H1 (cell line): ENCODE measurements at regions not wholly inside any gene's neighbourhood (a gene's known extent, or its start where the extent isn't known, plus 50 kb on each side); places are given as distances from the start of the nearest gene placed in this dataset.
A peak's percentile ranks its signal among the peaks of the same experiment; 100 is the strongest.

Source experiments
- CTCF ChIA-PET: fragments of 300-600 bp; sonication (Branson Sonifier 250); formaldehyde crosslinking; loops from one replicate; lab custom pipeline; 2021; ENCODE audit not compliant: partially characterized antibody; lab: Charles Lee
- POLR2A ChIA-PET: fragments of 300-600 bp; sonication (Branson Sonifier 250); formaldehyde crosslinking; loops from one replicate; lab custom pipeline; 2021; ENCODE audit warnings: inconsistent platforms; ENCODE audit not compliant: partially characterized antibody; lab: Charles Lee
- DNase-seq, 2 experiments: peaks; one replicate each; pipeline versions ENCODE4 v3.0.0 to v3.0.0-alpha.2; 2010 to 2022; ENCODE audit warnings: low spot score in 2 of 2, low read depth in 1 of 2, mixed read lengths in 1 of 2
- FAIRE-seq: peaks from 2 replicates; lab custom pipeline; 2011; peaks lifted over from hg19 to GRCh38; lab: Jason Lieb, UNC
- H2AFZ ChIP-seq: 2 replicates; pipeline ENCODE4 v1.8.1; 2012; ENCODE audit warnings: low read length, inconsistent platforms
- H2AK5ac ChIP-seq: 2 replicates; pipeline ENCODE4 v1.6.1; 2013; ENCODE audit warnings: low read depth, low read length
- H2BK120ac ChIP-seq: replicated peaks from 2 replicates; pipeline ENCODE3; 2013; ENCODE audit warnings: low read depth, low read length, inconsistent platforms
- H2BK12ac ChIP-seq: 2 replicates; pipeline ENCODE4 v1.6.1; 2013; ENCODE audit warnings: low read depth, low read length
- H2BK15ac ChIP-seq: 2 replicates; pipeline ENCODE4 v1.6.1; 2013; ENCODE audit warnings: low read length
- H2BK20ac ChIP-seq: 2 replicates; pipeline ENCODE4 v1.6.1; 2013; ENCODE audit warnings: low read length
- H2BK5ac ChIP-seq: 2 replicates; pipeline ENCODE4 v1.6.1; 2013; ENCODE audit warnings: low read depth, low read length
- H3K14ac ChIP-seq: 2 replicates; pipeline ENCODE4 v1.6.1; 2013; ENCODE audit warnings: inconsistent platforms; ENCODE audit not compliant: insufficient read length
- H3K18ac ChIP-seq: 2 replicates; pipeline ENCODE4 v1.6.1; 2013; ENCODE audit warnings: low read length; ENCODE audit errors: extremely low read depth
- H3K23ac ChIP-seq: 2 replicates; pipeline ENCODE4 v1.6.1; 2013; ENCODE audit warnings: inconsistent platforms; ENCODE audit not compliant: insufficient read length
- H3K23me2 ChIP-seq: 2 replicates; pipeline ENCODE4 v1.6.1; 2013; ENCODE audit warnings: low read depth, low read length
- H3K27ac ChIP-seq: 2 replicates; pipeline ENCODE4 v1.6.1; 2011; ENCODE audit warnings: low read depth, low read length, inconsistent platforms
- H3K27me3 ChIP-seq, 4 experiments: replicated peaks in 1 of 4; 1 replicate in 1 of 4; 2 replicates in 3 of 4; pipeline versions ENCODE4 v1.6.1 to v1.8.1; 2011 to 2013; ENCODE audit warnings: low read length in 3 of 4, mild to moderate bottlenecking in 3 of 4, inconsistent platforms in 2 of 4, mixed read lengths in 2 of 4, moderate library complexity in 1 of 4; ENCODE audit not compliant: control insufficient read depth in 3 of 4, insufficient read depth in 3 of 4; ENCODE audit errors: extremely low read depth in 1 of 4
- H3K36me3 ChIP-seq, 4 experiments: 2 replicates each; pipeline versions ENCODE4 v1.6.1 to v1.8.1; 2011 to 2013; ENCODE audit warnings: mild to moderate bottlenecking in 4 of 4, low read length in 3 of 4, moderate library complexity in 2 of 4, control low read depth in 1 of 4, inconsistent platforms in 1 of 4; ENCODE audit not compliant: insufficient read depth in 4 of 4, control insufficient read depth in 2 of 4
- H3K4ac ChIP-seq: replicated peaks from 2 replicates; pipeline ENCODE3; 2013; ENCODE audit warnings: low read length, low read depth, mixed read lengths, inconsistent platforms; ENCODE audit not compliant: insufficient read length
- H3K4me1 ChIP-seq, 4 experiments: replicated peaks in 1 of 4; 1 replicate in 1 of 4; 2 replicates in 3 of 4; pipeline versions ENCODE4 v1.6.1 to v1.8.1; 2011 to 2013; ENCODE audit warnings: low read length in 3 of 4, inconsistent platforms in 2 of 4, mixed read lengths in 1 of 4; ENCODE audit not compliant: insufficient read depth in 4 of 4, control insufficient read depth in 3 of 4
- H3K4me2 ChIP-seq, 2 experiments: 2 replicates each; pipeline versions ENCODE4 v1.6.1 to v1.8.1; 2011 to 2013; ENCODE audit warnings: low read depth in 2 of 2, low read length in 2 of 2, control low read depth in 1 of 2, inconsistent platforms in 1 of 2, mild to moderate bottlenecking in 1 of 2; ENCODE audit not compliant: insufficient read depth in 1 of 2
- H3K4me3 ChIP-seq, 4 experiments: fragments of 200-600, 300-600 bp in 1 of 4; sonication (generic), shearing (Covaris generic), sonication (Bioruptor Twin) in 1 of 4; 2 replicates each; pipeline versions ENCODE4 v1.5.1 to v1.8.1; 2011 to 2016; ENCODE audit warnings: low read length in 4 of 4, low read depth in 3 of 4, control low read depth in 2 of 4, inconsistent platforms in 2 of 4, mild to moderate bottlenecking in 2 of 4, mixed read lengths in 1 of 4, moderate library complexity in 1 of 4; ENCODE audit not compliant: insufficient read depth in 2 of 4; ENCODE audit errors: extremely low read depth in 1 of 4
- H3K56ac ChIP-seq: replicated peaks from 2 replicates; pipeline ENCODE3; 2013; ENCODE audit warnings: low read depth, mild to moderate bottlenecking, mixed read lengths, low read length, inconsistent platforms; ENCODE audit not compliant: insufficient read length
- H3K79me1 ChIP-seq: 2 replicates; pipeline ENCODE4 v1.6.1; 2013; ENCODE audit warnings: low read depth, low read length, control low read depth
- H3K79me2 ChIP-seq, 2 experiments: 2 replicates each; pipeline versions ENCODE4 v1.6.1 to v1.8.1; 2012 to 2013; ENCODE audit warnings: low read length in 2 of 2, mild to moderate bottlenecking in 2 of 2, inconsistent platforms in 1 of 2; ENCODE audit not compliant: insufficient read depth in 2 of 2, control insufficient read depth in 1 of 2
- H3K9ac ChIP-seq, 4 experiments: replicated peaks in 1 of 4; 1 replicate in 1 of 4; 2 replicates in 3 of 4; pipeline versions ENCODE4 v1.6.1 to v1.8.1; 2011 to 2013; ENCODE audit warnings: low read depth in 3 of 4, low read length in 3 of 4, control low read depth in 2 of 4, mild to moderate bottlenecking in 2 of 4, moderate library complexity in 2 of 4, inconsistent platforms in 1 of 4; ENCODE audit errors: extremely low read depth in 1 of 4
- H3K9me3 ChIP-seq, 2 experiments: 2 replicates each; pipeline versions ENCODE4 v1.6.1 to v1.8.1; 2012 to 2013; ENCODE audit warnings: mild to moderate bottlenecking in 2 of 2, moderate library complexity in 2 of 2, control low read depth in 1 of 2, inconsistent platforms in 1 of 2, low read depth in 1 of 2, low read length in 1 of 2, mixed read lengths in 1 of 2; ENCODE audit not compliant: insufficient read depth in 2 of 2
- H4K20me1 ChIP-seq, 2 experiments: replicated peaks in 1 of 2; 2 replicates each; pipeline versions ENCODE3 to v1.8.1; 2011 to 2013; ENCODE audit warnings: inconsistent platforms in 2 of 2, low read length in 2 of 2, mild to moderate bottlenecking in 1 of 2; ENCODE audit not compliant: insufficient read depth in 2 of 2, control insufficient read depth in 1 of 2
- H4K5ac ChIP-seq: 2 replicates; pipeline ENCODE4 v1.6.1; 2013; ENCODE audit warnings: low read length, low read depth, mixed read lengths, inconsistent platforms; ENCODE audit not compliant: insufficient read length
- H4K8ac ChIP-seq: 2 replicates; pipeline ENCODE4 v1.8.0; 2013; ENCODE audit warnings: mild to moderate bottlenecking, moderate library complexity, low read length, inconsistent platforms; ENCODE audit not compliant: insufficient read depth; ENCODE audit errors: extremely low read depth
- H4K91ac ChIP-seq: replicated peaks from 2 replicates; pipeline ENCODE3; 2013; ENCODE audit warnings: low read length, mixed read lengths, inconsistent platforms; ENCODE audit not compliant: insufficient read length
- BCL11A ChIP-seq, 2 experiments: IDR thresholded peaks; one replicate each; pipeline ENCODE4 v1.6.1; 2011; ENCODE audit warnings: low read depth in 2 of 2, low read length in 2 of 2, mild to moderate bottlenecking in 2 of 2
- JUN ChIP-seq: IDR thresholded peaks from 2 replicates; pipeline ENCODE4 v1.6.1; 2011; ENCODE audit warnings: low read depth, mild to moderate bottlenecking, improper control_type of control experiment, low read length
- KDM1A ChIP-seq: fragments of 200-600, 300-600 bp; sonication (generic); IDR thresholded peaks from 2 replicates; pipeline ENCODE4 v1.7.1; 2016; ENCODE audit warnings: mild to moderate bottlenecking, low read length, borderline replicate concordance
- KDM4A ChIP-seq: IDR thresholded peaks from one replicate; pipeline ENCODE4 v1.7.1; 2012; ENCODE audit warnings: low read depth, mild to moderate bottlenecking, moderate library complexity, low read length, inconsistent platforms; ENCODE audit not compliant: severe bottlenecking
- PHF8 ChIP-seq: fragments of 200-600 bp; sonication (generic); conservative IDR thresholded peaks from 2 replicates; pipeline ENCODE4 v1.7.1; 2012; ENCODE audit warnings: low read depth, mild to moderate bottlenecking, inconsistent platforms, low read length, moderate library complexity
- RBBP5 ChIP-seq: IDR thresholded peaks from 2 replicates; pipeline ENCODE4 v1.7.1; 2012; ENCODE audit warnings: low read depth, mild to moderate bottlenecking, inconsistent platforms, low read length, moderate library complexity, borderline replicate concordance
- RXRA ChIP-seq: IDR thresholded peaks from 2 replicates; pipeline ENCODE4 v1.6.1; 2011; ENCODE audit warnings: low read depth, mild to moderate bottlenecking, low read length, moderate library complexity; ENCODE audit not compliant: insufficient read depth
- SP2 ChIP-seq: IDR thresholded peaks from 2 replicates; pipeline ENCODE4 v1.6.1; 2012; ENCODE audit warnings: mild to moderate bottlenecking, low read length, inconsistent platforms
- TAF1 ChIP-seq: IDR thresholded peaks from 2 replicates; pipeline ENCODE4 v1.6.1; 2011; ENCODE audit warnings: mild to moderate bottlenecking, low read depth, low read length
- TBP ChIP-seq: IDR thresholded peaks from 2 replicates; pipeline ENCODE4 v1.6.1; 2011; ENCODE audit warnings: low read depth, low read length, improper control_type of control experiment
- TEAD4 ChIP-seq: IDR thresholded peaks from 2 replicates; pipeline ENCODE4 v1.6.1; 2012; ENCODE audit warnings: low read depth, low read length, inconsistent platforms, mixed read lengths
- WGBS, 2 experiments: shearing (Covaris generic) in 1 of 2; methylation state at CpG; one replicate each; pipeline versions ENCODE4 v1.1.6 to v1.1.7; 2013 to 2015; ENCODE audit warnings: low lambda C conversion rate in 2 of 2, mixed read lengths in 2 of 2, inconsistent platforms in 1 of 2, low coverage in 1 of 2, missing lambda C conversion rate in 1 of 2; ENCODE audit not compliant: insufficient replicate concordance in 2 of 2, insufficient coverage in 1 of 2, insufficient read length in 1 of 2; ENCODE audit errors: extremely low coverage in 1 of 2, missing lambda C conversion rate in 1 of 2; 5-methylcytosine and 5-hydroxymethylcytosine counted together
- TF ChIP-seq, protein P1 (sequence below): IDR thresholded peaks from 2 replicates; pipeline ENCODE4 v1.6.1; 2011; ENCODE audit warnings: low read length, improper control_type of control experiment

DNA sequence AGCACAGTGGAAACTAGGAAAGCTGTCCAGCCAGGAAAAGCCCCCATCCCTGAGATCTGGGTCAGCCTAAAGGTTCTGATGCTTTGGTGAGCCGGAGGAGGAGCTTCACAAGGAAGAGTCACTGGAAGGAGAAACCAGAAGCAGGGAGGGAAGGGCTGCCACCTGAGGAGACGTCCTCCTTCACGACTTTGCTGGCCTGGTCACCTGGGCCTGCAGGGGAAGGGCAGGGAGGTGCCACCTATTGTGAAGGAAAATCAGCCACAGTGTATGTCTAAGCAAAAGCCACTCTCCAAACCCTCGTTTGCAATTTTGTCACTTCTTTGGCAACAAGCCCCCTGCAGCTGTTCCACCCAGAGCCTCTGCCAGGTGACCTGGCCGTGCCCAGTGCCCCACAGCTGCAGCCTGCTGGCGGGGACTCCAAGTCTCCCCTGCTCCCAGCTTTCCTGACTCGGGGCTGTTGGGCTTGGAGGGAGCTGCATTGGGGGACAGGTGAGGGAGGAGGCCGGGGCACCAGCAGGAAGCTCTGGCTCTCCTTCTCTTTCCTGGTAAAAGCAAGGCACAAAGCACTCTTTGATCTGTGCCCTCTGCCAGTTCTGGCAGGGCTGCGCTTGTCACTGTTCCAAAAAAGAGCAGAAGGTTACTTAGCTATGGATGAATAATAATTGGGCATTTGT lies 120.9 kb upstream of the BCL2L14 start:
- Histone ChIP-seq H3K23ac (no peak overlapping the region), H2BK15ac (no peak overlapping the region), H3K9ac (no peak overlapping the region), H3K79me2 (no peaks in the 10 kb centered on the region), H3K4me3 (no peak overlapping the region), H3K4me2 (no peak overlapping the region), H3K27ac (no peak overlapping the region; the same call in 1 of the 2 replicates), H4K20me1 (no peaks in the 10 kb centered on the region), H3K36me3 (no peaks in the 10 kb centered on the region), H3K4me1 (no peaks in the 10 kb centered on the region), H3K23me2 (0 out of 2 replicates have a peak, but pooled peaks cover 2% of the 10 kb centered on the region), H3K14ac (no peak overlapping the region), H2BK12ac (no peak overlapping the region), H3K27me3 (0 out of 7 replicates have a peak, but pooled peaks cover 0 to 1% (median 0%) of the 10 kb centered on the region in 4 experiments), H2AK5ac (no peak overlapping the region), H2BK5ac (no peak overlapping the region), H4K5ac (no peak overlapping the region), H2AFZ (no peak overlapping the region), H3K56ac (no peak overlapping the region), H4K91ac (no peak overlapping the region), H3K4ac (no peak overlapping the region), H3K79me1 (no peaks in the 10 kb centered on the region), H3K9me3 (peaks cover 0 to 4% of the 10 kb centered on the region in 2 experiments; a peak in 2 of 4 replicates), H4K8ac (0 out of 2 replicates have a peak overlapping the region, but pooled peaks have one; percentile 9), H2BK20ac (no peak overlapping the region), H2BK120ac (no peak overlapping the region), H3K18ac (no peak overlapping the region)
- ChIA-PET CTCF (interaction anchor here (0.6 to 1.7 kb wide), 8 partner anchors 8 to 216 kb away, joined by 3 to 6 read pairs (median 4); no protein-coding TSS in a partner anchor), POLR2A (interaction anchor here (0.6 to 0.9 kb wide), 2 partner anchors 16 to 42 kb away, joined by 3 read pairs; no protein-coding TSS in a partner anchor)
- no peak for TF ChIP-seq TBP
- no peak for TF ChIP-seq TAF1
- TF ChIP-seq, protein P1, sequence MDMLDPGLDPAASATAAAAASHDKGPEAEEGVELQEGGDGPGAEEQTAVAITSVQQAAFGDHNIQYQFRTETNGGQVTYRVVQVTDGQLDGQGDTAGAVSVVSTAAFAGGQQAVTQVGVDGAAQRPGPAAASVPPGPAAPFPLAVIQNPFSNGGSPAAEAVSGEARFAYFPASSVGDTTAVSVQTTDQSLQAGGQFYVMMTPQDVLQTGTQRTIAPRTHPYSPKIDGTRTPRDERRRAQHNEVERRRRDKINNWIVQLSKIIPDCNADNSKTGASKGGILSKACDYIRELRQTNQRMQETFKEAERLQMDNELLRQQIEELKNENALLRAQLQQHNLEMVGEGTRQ = no peak
- TF ChIP-seq RBBP5 = no peak
- no peak for TF ChIP-seq KDM4A
- no peak for TF ChIP-seq RXRA
- TF ChIP-seq BCL11A (IDR thresholded peaks at IDR 0.05; ENCODE audit: low read depth in 2 of 2, low read length in 2 of 2) = no peak
- no peak for TF ChIP-seq SP2
- no peak for TF ChIP-seq TEAD4
- no peak for TF ChIP-seq KDM1A
- TF ChIP-seq PHF8 = no peak
- TF ChIP-seq JUN = no peak
- 82% methylated on average over 9 of the region's 9 CpGs; no CpG with 5 or more reads in 1 of the 2 experiments for WGBS, 2 experiments
- DNase-seq (peak in 1 of 2 experiments; percentile 33), FAIRE-seq (no peak)
